ENCODE measurements at regions not wholly inside any gene's neighbourhood (a gene's known extent, or its start where the extent isn't known, plus 50 kb on each side); places are given as distances from the start of the nearest gene placed in this dataset.

DNA sequence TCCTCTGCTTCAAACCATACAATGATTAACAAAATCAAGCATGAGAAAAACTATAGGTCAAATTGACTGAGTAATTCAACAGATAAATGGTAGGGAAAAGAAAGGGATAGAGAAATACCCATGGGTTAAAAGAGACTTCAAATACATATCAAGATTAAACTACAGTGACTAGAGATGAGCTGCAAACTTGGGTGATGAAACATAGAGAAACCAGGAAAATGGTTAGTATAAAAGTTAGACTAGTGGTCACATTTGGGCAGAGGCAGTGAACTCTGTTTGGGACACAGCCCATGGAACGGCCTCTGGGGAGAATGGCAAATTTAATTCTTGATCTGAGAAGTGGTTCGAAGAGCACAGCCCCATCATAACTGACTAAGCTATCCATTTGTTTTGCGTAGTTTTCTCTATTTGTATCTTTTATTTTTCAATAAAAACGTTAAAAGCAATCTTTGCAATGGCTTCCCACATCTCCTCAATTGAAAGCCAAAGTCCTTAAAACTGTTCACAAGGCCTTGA is 99.4 kb downstream of the APIP start (continued):
- TF ChIP-seq SIN3A (conservative IDR thresholded peaks at IDR 0.05 in 1 of 2, IDR thresholded peaks at IDR 0.05 in 1 of 2; ENCODE audit: low read depth in 1 of 2, low read length in 2 of 2) (no peak), KDM4A (IDR thresholded peaks at IDR 0.05; ENCODE audit: low read depth, low read length, severe bottlenecking) (no peak), SP4 (IDR thresholded peaks at IDR 0.05; ENCODE audit: low read length) (no peak)
- TF ChIP-seq, protein P1, sequence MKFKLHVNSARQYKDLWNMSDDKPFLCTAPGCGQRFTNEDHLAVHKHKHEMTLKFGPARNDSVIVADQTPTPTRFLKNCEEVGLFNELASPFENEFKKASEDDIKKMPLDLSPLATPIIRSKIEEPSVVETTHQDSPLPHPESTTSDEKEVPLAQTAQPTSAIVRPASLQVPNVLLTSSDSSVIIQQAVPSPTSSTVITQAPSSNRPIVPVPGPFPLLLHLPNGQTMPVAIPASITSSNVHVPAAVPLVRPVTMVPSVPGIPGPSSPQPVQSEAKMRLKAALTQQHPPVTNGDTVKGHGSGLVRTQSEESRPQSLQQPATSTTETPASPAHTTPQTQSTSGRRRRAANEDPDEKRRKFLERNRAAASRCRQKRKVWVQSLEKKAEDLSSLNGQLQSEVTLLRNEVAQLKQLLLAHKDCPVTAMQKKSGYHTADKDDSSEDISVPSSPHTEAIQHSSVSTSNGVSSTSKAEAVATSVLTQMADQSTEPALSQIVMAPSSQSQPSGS (IDR thresholded peaks at IDR 0.05; ENCODE audit: low read length): no peak

Data from H1 (cell line).